Neuronal stem cell (in vitro differentiated cells): ENCODE measurements at regions not wholly inside any gene's neighbourhood (a gene's known extent, or its start where the extent isn't known, plus 50 kb on each side); places are given as distances from the start of the nearest gene placed in this dataset.
"Not testable (repeated sequence)": the region's sequence is repeated elsewhere in the genome, so short reads cannot be mapped to it uniquely, and the experiment has no call there.

ENCODE experiments used
- DNase-seq: peaks from one replicate; pipeline ENCODE4 v3.0.0-alpha.2; 2013; ENCODE audit warnings: low spot score
- H2AFZ ChIP-seq: one replicate; pipeline ENCODE4 v1.6.1; 2013; ENCODE audit warnings: mild to moderate bottlenecking, low read length, inconsistent platforms
- H2AK5ac ChIP-seq: 2 replicates; pipeline ENCODE4 v1.6.1; 2013; ENCODE audit warnings: low read depth, mild to moderate bottlenecking, inconsistent platforms, low read length, moderate library complexity, mixed read lengths
- H2BK120ac ChIP-seq: 2 replicates; pipeline ENCODE4 v1.6.1; 2013; ENCODE audit warnings: low read depth, mild to moderate bottlenecking, inconsistent platforms, low read length, moderate library complexity, mixed read lengths
- H2BK12ac ChIP-seq: one replicate; pipeline ENCODE4 v1.6.1; 2013; ENCODE audit warnings: low read length, inconsistent platforms
- H2BK15ac ChIP-seq: 2 replicates; pipeline ENCODE4 v1.6.1; 2013; ENCODE audit warnings: mild to moderate bottlenecking, low read length, inconsistent platforms, mixed read lengths
- H2BK5ac ChIP-seq: one replicate; pipeline ENCODE4 v1.6.1; 2013; ENCODE audit warnings: inconsistent platforms, mild to moderate bottlenecking, low read length, moderate library complexity
- H3K14ac ChIP-seq: one replicate; pipeline ENCODE4 v1.6.1; 2013; ENCODE audit warnings: low read length, inconsistent platforms
- H3K18ac ChIP-seq: 2 replicates; pipeline ENCODE4 v1.6.1; 2013; ENCODE audit warnings: low read length, inconsistent platforms
- H3K23ac ChIP-seq: 2 replicates; pipeline ENCODE4 v1.6.1; 2013; ENCODE audit warnings: low read depth, mild to moderate bottlenecking, mixed read lengths, low read length, inconsistent platforms; ENCODE audit not compliant: poor library complexity
- H3K27ac ChIP-seq: replicated peaks from 3 replicates; pipeline ENCODE4 v1.5.1; 2013; ENCODE audit warnings: low read length, inconsistent platforms
- H3K27me3 ChIP-seq, 3 experiments: 2 replicates each; pipeline ENCODE4 v1.6.1; 2013; ENCODE audit warnings: low read length in 3 of 3, mild to moderate bottlenecking in 2 of 3, inconsistent platforms in 1 of 3, low read depth in 1 of 3, mixed read lengths in 1 of 3, moderate library complexity in 1 of 3; ENCODE audit not compliant: control insufficient read depth in 3 of 3, insufficient read depth in 3 of 3
- H3K36me3 ChIP-seq, 2 donors: replicated peaks in 1 of 2; 2 replicates each; pipeline ENCODE4 v1.6.1; 2013; ENCODE audit warnings: low read length in 2 of 2; ENCODE audit not compliant: control insufficient read depth in 2 of 2, insufficient read depth in 2 of 2
- H3K4ac ChIP-seq: 2 replicates; pipeline ENCODE4 v1.6.1; 2013; ENCODE audit warnings: inconsistent platforms, mild to moderate bottlenecking, low read length, moderate library complexity
- H3K4me1 ChIP-seq, 2 donors: 1 replicate in 1 of 2; 2 replicates in 1 of 2; pipeline ENCODE4 v1.6.1; 2013; ENCODE audit warnings: low read length in 2 of 2, low read depth in 1 of 2; ENCODE audit not compliant: control insufficient read depth in 2 of 2, insufficient read depth in 1 of 2
- H3K4me2 ChIP-seq: one replicate; pipeline ENCODE4 v1.6.1; 2013; ENCODE audit warnings: mild to moderate bottlenecking, low read length, inconsistent platforms; ENCODE audit not compliant: insufficient read depth, poor library complexity, severe bottlenecking
- H3K4me3 ChIP-seq, 2 donors: 2 replicates each; pipeline ENCODE4 v1.5.1; 2013; ENCODE audit warnings: low read length in 2 of 2, mild to moderate bottlenecking in 2 of 2, inconsistent platforms in 1 of 2, moderate library complexity in 1 of 2
- H3K79me1 ChIP-seq: one replicate; pipeline ENCODE4 v1.6.1; 2013; ENCODE audit warnings: low read depth, mild to moderate bottlenecking, inconsistent platforms, low read length, moderate library complexity
- H3K9ac ChIP-seq: one replicate; pipeline ENCODE4 v1.6.1; 2013; ENCODE audit warnings: mild to moderate bottlenecking, low read depth, low read length, inconsistent platforms; ENCODE audit not compliant: poor library complexity
- H3K9me3 ChIP-seq, 2 donors: replicated peaks in 1 of 2; 2 replicates each; pipeline versions ENCODE3 to v1.6.1; 2013; ENCODE audit warnings: low read length in 2 of 2, mild to moderate bottlenecking in 2 of 2, inconsistent platforms in 1 of 2, low read depth in 1 of 2, mixed read lengths in 1 of 2, moderate library complexity in 1 of 2; ENCODE audit not compliant: control insufficient read depth in 2 of 2, insufficient read depth in 1 of 2
- H4K8ac ChIP-seq: one replicate; pipeline ENCODE4 v1.6.1; 2013; ENCODE audit warnings: low read depth, mild to moderate bottlenecking, inconsistent platforms, low read length, moderate library complexity
- H4K91ac ChIP-seq: one replicate; pipeline ENCODE4 v1.6.1; 2013; ENCODE audit warnings: low read length, low read depth, mild to moderate bottlenecking, inconsistent platforms; ENCODE audit not compliant: poor library complexity
- WGBS, 2 donors: extraction: QIAGEN DNeasy Blood & Tissue Kit; methylation state at CpG; one replicate each; pipeline ENCODE4 v1.1.7; 2013; ENCODE audit warnings: missing lambda C conversion rate in 2 of 2, mixed read lengths in 1 of 2; ENCODE audit not compliant: insufficient read length in 2 of 2, insufficient replicate concordance in 1 of 2; ENCODE audit errors: extremely low coverage in 2 of 2; 5-methylcytosine and 5-hydroxymethylcytosine counted together

DNA sequence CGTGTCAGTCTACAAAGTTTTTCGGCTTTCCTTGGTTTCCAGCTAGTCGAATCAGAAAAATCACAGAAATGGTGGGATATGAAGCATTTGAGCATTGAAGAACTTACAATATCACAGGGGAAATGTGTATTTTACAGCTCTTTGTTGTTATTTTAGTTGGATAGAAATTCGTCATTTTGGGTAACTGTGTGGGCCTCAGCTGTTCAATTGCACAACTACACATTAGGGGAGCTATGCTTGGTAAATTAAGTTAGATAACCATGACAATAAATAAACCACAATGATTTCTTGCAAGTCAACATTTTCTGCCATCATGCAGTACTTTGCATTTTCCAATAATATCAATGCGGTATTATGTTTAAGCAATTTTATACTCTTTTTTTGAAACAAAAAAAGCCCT, 80.4 kb upstream of the ANK3 start:
- no peak overlapping the region for H2AK5ac ChIP-seq
- no peak for DNase-seq
- no peak overlapping the region for H3K4me2 ChIP-seq
- H4K91ac ChIP-seq: no peak overlapping the region
- H2BK12ac ChIP-seq: no peak overlapping the region
- no peaks in the 10 kb centered on the region for H3K36me3 ChIP-seq
- no peak overlapping the region for H3K4ac ChIP-seq
- no peak overlapping the region for H2BK15ac ChIP-seq
- H3K4me1 ChIP-seq: no peaks in the 10 kb centered on the region
- H3K23ac ChIP-seq: no peak overlapping the region
- H3K14ac ChIP-seq: no peak overlapping the region
- no peaks in the 10 kb centered on the region for H3K27me3 ChIP-seq
- H3K18ac ChIP-seq: no peak overlapping the region
- H2AFZ ChIP-seq: no peak overlapping the region
- H3K27ac ChIP-seq: no peak overlapping the region
- H3K4me3 ChIP-seq: no peak overlapping the region
- H4K8ac ChIP-seq: no peak overlapping the region
- no peaks in the 10 kb centered on the region for H3K79me1 ChIP-seq
- no CpG with 5 or more reads among the region's 5 CpGs for WGBS, 2 donors
- no peak overlapping the region for H3K9ac ChIP-seq
- no peak overlapping the region for H2BK5ac ChIP-seq
- no peak overlapping the region for H2BK120ac ChIP-seq
- H3K9me3 ChIP-seq: no peaks in the 10 kb centered on the region

- not testable (repeated sequence) for H4K91ac ChIP-seq, H3K36me3 ChIP-seq, H3K23ac ChIP-seq, H3K18ac ChIP-seq, H3K4me2 ChIP-seq, H3K4me3 ChIP-seq, H2BK120ac ChIP-seq, H3K9ac ChIP-seq, H2BK5ac ChIP-seq, H3K9me3 ChIP-seq, H3K4ac ChIP-seq, H2BK15ac ChIP-seq, H2AFZ ChIP-seq, H4K8ac ChIP-seq, H3K14ac ChIP-seq, H3K4me1 ChIP-seq, H2BK12ac ChIP-seq, H3K79me1 ChIP-seq, H2AK5ac ChIP-seq, DNase-seq, H3K27ac ChIP-seq, H3K27me3 ChIP-seq
These were observed 79.5 kb upstream of the ANK3 start for GRCh38 chr10:60469147-60469546.

- no peaks in the 10 kb centered on the region for H3K36me3 ChIP-seq
- H2AK5ac ChIP-seq: no peak overlapping the region
- H2BK15ac ChIP-seq: no peak overlapping the region
- no peak overlapping the region for H2BK5ac ChIP-seq
- H3K4me2 ChIP-seq: no peak overlapping the region
- H3K9me3 ChIP-seq: no peaks in the 10 kb centered on the region
- H3K4me3 ChIP-seq: no peak overlapping the region
- H3K18ac ChIP-seq: no peak overlapping the region
- no peak overlapping the region for H3K23ac ChIP-seq
- H3K27ac ChIP-seq: no peak overlapping the region
- no peak overlapping the region for H3K9ac ChIP-seq
- no peak overlapping the region for H2BK120ac ChIP-seq
- whole genome bisulfite sequencing, 2 donors: no CpG with 5 or more reads among the region's 3 CpGs
- H4K8ac ChIP-seq: no peak overlapping the region
- H3K27me3 ChIP-seq: no peaks in the 10 kb centered on the region
- no peaks in the 10 kb centered on the region for H3K79me1 ChIP-seq
- H4K91ac ChIP-seq: no peak overlapping the region
- no peak overlapping the region for H2BK12ac ChIP-seq
- H3K14ac ChIP-seq: no peak overlapping the region
- H3K4me1 ChIP-seq: no peaks in the 10 kb centered on the region
- no peak for DNase-seq
- H2AFZ ChIP-seq: no peak overlapping the region
- no peak overlapping the region for H3K4ac ChIP-seq
These were observed 77.5 kb upstream of the ANK3 start for GRCh38 chr10:60467202-60467546.

- no peaks in the 10 kb centered on the region for H3K9me3 ChIP-seq
- H2BK5ac ChIP-seq: no peak overlapping the region
These were observed 76.9 kb upstream of the ANK3 start for GRCh38 chr10:60466267-60467201.

More at GRCh38 chr10:60466267-60467201, 76.9 kb upstream of the ANK3 start:
- Histone ChIP-seq H3K27ac (no peak overlapping the region), H2BK15ac (no peak overlapping the region), H3K36me3 (no peaks in the 10 kb centered on the region), H3K4me2 (no peak overlapping the region), H3K4me1 (peaks cover 0 to 6% of the 10 kb centered on the region in 2 donors), H3K79me1 (no peaks in the 10 kb centered on the region), H3K4ac (no peak overlapping the region), H2AFZ (no peak overlapping the region), H3K18ac (no peak overlapping the region), H2BK120ac (no peak overlapping the region), H3K9ac (no peak overlapping the region), H3K4me3 (no peak overlapping the region), H3K14ac (no peak overlapping the region), H4K91ac (no peak overlapping the region), H3K23ac (no peak overlapping the region), H4K8ac (no peak overlapping the region), H2BK12ac (no peak overlapping the region), H3K27me3 (no peaks in the 10 kb centered on the region), H2AK5ac (no peak overlapping the region)
- no CpG with 5 or more reads among the region's 4 CpGs for WGBS, 2 donors
- DNase-seq: no peak
